ENCODE measurements at regions not wholly inside any gene's neighbourhood (a gene's known extent, or its start where the extent isn't known, plus 50 kb on each side); places are given as distances from the start of the nearest gene placed in this dataset.

- DNase-seq (ENCODE audit: low read depth) = no peak
- no peak for TF ChIP-seq CTCF (conservative IDR thresholded peaks at IDR 0.05; ENCODE audit: low read depth, low read length)
- H3K4me3 ChIP-seq (ENCODE audit: low read depth, low read length) = no peak overlapping the region
Observed at GRCh38 chr5:18551716-18552115, 917.5 kb downstream of the TAF11L14 start.

- DNase-seq (ENCODE audit: low read depth) = peak; percentile 2
- TF ChIP-seq CTCF (conservative IDR thresholded peaks at IDR 0.05; ENCODE audit: low read depth, low read length) = no peak
- no peak overlapping the region for H3K4me3 ChIP-seq (ENCODE audit: low read depth, low read length)
Observed at GRCh38 chr5:18553269-18553668, 919.0 kb downstream of the TAF11L14 start.

GRCh38 chr5:18560602-18561001 is 926.3 kb downstream of the TAF11L14 start:
- no peak overlapping the region for H3K4me3 ChIP-seq (ENCODE audit: low read depth, low read length)
- TF ChIP-seq CTCF (conservative IDR thresholded peaks at IDR 0.05; ENCODE audit: low read depth, low read length) = no peak
- no peak for DNase-seq (ENCODE audit: low read depth)

- DNase-seq (ENCODE audit: low read depth) = no peak
- no peak for TF ChIP-seq CTCF (conservative IDR thresholded peaks at IDR 0.05; ENCODE audit: low read depth, low read length)
- no peak overlapping the region for H3K4me3 ChIP-seq (ENCODE audit: low read depth, low read length)
Observed at GRCh38 chr5:18563853-18564252, 929.6 kb downstream of the TAF11L14 start.

- no peak overlapping the region for H3K4me3 ChIP-seq (ENCODE audit: low read depth, low read length)
- TF ChIP-seq CTCF (conservative IDR thresholded peaks at IDR 0.05; ENCODE audit: low read depth, low read length) = no peak
- DNase-seq (ENCODE audit: low read depth) = no peak
Observed at GRCh38 chr5:18566671-18567070, 932.4 kb downstream of the TAF11L14 start.

- H3K4me3 ChIP-seq (ENCODE audit: low read depth, low read length) = no peak overlapping the region
- DNase-seq (ENCODE audit: low read depth) = no peak
- no peak for TF ChIP-seq CTCF (conservative IDR thresholded peaks at IDR 0.05; ENCODE audit: low read depth, low read length)
Observed at GRCh38 chr5:18576586-18576985, 942.3 kb downstream of the TAF11L14 start.

- DNase-seq (ENCODE audit: low read depth) = no peak
- no peak for TF ChIP-seq CTCF (conservative IDR thresholded peaks at IDR 0.05; ENCODE audit: low read depth, low read length)
Observed at GRCh38 chr5:18601185-18601584, 966.9 kb downstream of the TAF11L14 start.

More at GRCh38 chr5:18601185-18601584, 966.9 kb downstream of the TAF11L14 start:
- H3K4me3 ChIP-seq (ENCODE audit: low read depth, low read length) = no peak overlapping the region

Measured in epithelial cell of proximal tubule (primary cell).